AG09309 (cell line): ENCODE measurements at regions not wholly inside any gene's neighbourhood (a gene's known extent, or its start where the extent isn't known, plus 50 kb on each side); places are given as distances from the start of the nearest gene placed in this dataset.

Experiments
- DNase-seq: peaks from one replicate; pipeline ENCODE4 v3.0.0-alpha.2; 2010; ENCODE audit warnings: low read depth
- H3K4me3 ChIP-seq: 2 replicates; pipeline ENCODE4 v1.5.1; 2011; ENCODE audit warnings: mild to moderate bottlenecking, low read depth, low read length, moderate library complexity; ENCODE audit not compliant: control insufficient read depth
- CTCF ChIP-seq: IDR thresholded peaks from 2 replicates; pipeline ENCODE4 v1.5.1; 2011; ENCODE audit warnings: mild to moderate bottlenecking, low read depth, low read length, inconsistent platforms; ENCODE audit not compliant: insufficient read depth, control insufficient read depth; ENCODE audit errors: missing control alignments

- no peak for TF ChIP-seq CTCF
- no peak for DNase-seq
- H3K4me3 ChIP-seq = no peak overlapping the region
These were observed 213.2 kb upstream of the MYLIP start for GRCh38 chr6:15915508-15916178.

- TF ChIP-seq CTCF = no peak
- DNase-seq = no peak
- no peak overlapping the region for H3K4me3 ChIP-seq
These were observed 214.3 kb upstream of the MYLIP start for GRCh38 chr6:15914553-15914952.

- H3K4me3 ChIP-seq = no peak overlapping the region
- no peak for TF ChIP-seq CTCF
- no peak for DNase-seq
These were observed 215.3 kb upstream of the MYLIP start for GRCh38 chr6:15913573-15913972.

GRCh38 chr6:15912505-15913400 is 216.1 kb upstream of the MYLIP start:
- no peak overlapping the region for H3K4me3 ChIP-seq
- no peak for DNase-seq
- no peak for TF ChIP-seq CTCF

DNA sequence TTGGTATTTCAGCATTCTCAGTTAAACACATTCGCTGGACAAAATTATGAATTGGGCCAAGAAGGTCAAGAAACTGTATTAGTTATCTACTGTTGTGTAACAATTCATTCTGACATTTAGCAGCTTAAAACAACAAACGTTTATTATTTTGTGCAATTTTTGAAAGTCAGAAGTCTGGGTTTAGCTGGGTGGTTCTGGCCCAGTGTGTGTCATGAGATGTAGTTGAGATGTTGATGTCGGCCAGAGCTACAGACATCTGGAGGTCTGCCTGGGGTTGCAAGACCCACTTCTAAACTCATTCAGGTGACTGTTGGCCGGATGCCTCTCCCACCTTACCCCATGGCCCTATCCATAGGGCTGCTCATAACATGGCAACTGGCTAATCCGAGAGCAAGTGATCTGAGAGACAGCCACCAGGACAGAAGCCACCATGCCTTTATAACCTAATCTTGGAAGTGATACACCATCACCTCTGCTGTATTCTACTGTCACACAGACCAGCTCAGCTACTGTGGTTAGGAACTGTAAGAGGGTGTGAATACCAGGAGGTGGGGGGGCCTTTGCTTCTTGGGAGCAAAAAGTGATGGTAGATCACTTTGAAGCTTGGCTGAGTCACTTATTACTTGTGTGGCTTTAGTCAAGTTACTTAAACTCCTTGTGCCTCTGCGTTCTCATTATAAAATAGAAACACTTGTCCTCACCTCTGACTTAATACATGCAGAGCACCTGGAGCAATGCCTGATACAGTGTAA is 217.0 kb upstream of the MYLIP start:
- no peak overlapping the region for H3K4me3 ChIP-seq
- TF ChIP-seq CTCF = no peak
- DNase-seq = no peak

- no peak for TF ChIP-seq CTCF
- DNase-seq = no peak
- no peak overlapping the region for H3K4me3 ChIP-seq
These were observed 219.4 kb upstream of the MYLIP start for GRCh38 chr6:15909290-15910070.
